ENCODE measurements at regions not wholly inside any gene's neighbourhood (a gene's known extent, or its start where the extent isn't known, plus 50 kb on each side); places are given as distances from the start of the nearest gene placed in this dataset.

GRCh38 chr3:189512821-189513220, 118.4 kb upstream of the TP63 start:
- H3K9me3 ChIP-seq (ENCODE audit: control insufficient read depth in 1 of 2, low read length in 2 of 2), result no peaks in the 10 kb centered on the region
- Mint-ChIP-seq H3K27ac (no peak overlapping the region), H3K27me3 (peaks cover 0 to 1% of the 10 kb centered on the region in 2 donors), H3K4me3 (no peak overlapping the region), H3K4me1 (no peaks in the 10 kb centered on the region), H3K36me3 (peaks cover 0 to 2% of the 10 kb centered on the region in 2 donors), H3K9me3 (peaks cover 0 to 11% (median 3%) of the 10 kb centered on the region in 8 donors)
- POLR2A ChIA-PET (ENCODE audit: partially characterized antibody), result no interaction called here
- no peaks in the 10 kb centered on the region for H3K27me3 ChIP-seq (ENCODE audit: insufficient read depth, low read length)
- H3K4me1 ChIP-seq (ENCODE audit: insufficient read depth, low read length), result no peaks in the 10 kb centered on the region
- H3K4me3 ChIP-seq (ENCODE audit: low read length in 2 of 2), result no peak overlapping the region
- no peaks in the 10 kb centered on the region for H3K36me3 ChIP-seq (ENCODE audit: insufficient read depth, low read length)
- intact Hi-C loops (cut with micrococcal nuclease), result no loop called here
- DNase-seq, result no peak
- CTCF ChIA-PET (ENCODE audit: partially characterized antibody), result interaction anchor here (1.4 kb wide), 1 partner anchor 12 kb away, joined by 3 read pairs; no protein-coding TSS in a partner anchor
- H3K27ac ChIP-seq (ENCODE audit: low read depth, low read length), result no peak overlapping the region

GRCh38 chr3:189513281-189514117, 117.7 kb upstream of the TP63 start:
- ChIA-PET POLR2A (ENCODE audit: partially characterized antibody) (no interaction called here), CTCF (ENCODE audit: partially characterized antibody) (no interaction called here)
- Mint-ChIP-seq H3K4me1 (no peaks in the 10 kb centered on the region), H3K9me3 (peaks cover 0 to 18% (median 7%) of the 10 kb centered on the region in 8 donors), H3K27me3 (peaks cover 0 to 1% of the 10 kb centered on the region in 2 donors), H3K27ac (no peak overlapping the region), H3K4me3 (no peak overlapping the region), H3K36me3 (peaks cover 2% of the 10 kb centered on the region in 2 donors)
- DNase-seq, result no peak
- Histone ChIP-seq H3K36me3 (ENCODE audit: insufficient read depth, low read length) (no peaks in the 10 kb centered on the region), H3K4me3 (ENCODE audit: low read length in 2 of 2) (no peak overlapping the region), H3K9me3 (ENCODE audit: control insufficient read depth in 1 of 2, low read length in 2 of 2) (no peaks in the 10 kb centered on the region), H3K4me1 (ENCODE audit: insufficient read depth, low read length) (no peaks in the 10 kb centered on the region), H3K27ac (ENCODE audit: low read depth, low read length) (no peak overlapping the region), H3K27me3 (ENCODE audit: insufficient read depth, low read length) (no peaks in the 10 kb centered on the region)
- intact Hi-C loops (cut with micrococcal nuclease), result no loop called here

DNA sequence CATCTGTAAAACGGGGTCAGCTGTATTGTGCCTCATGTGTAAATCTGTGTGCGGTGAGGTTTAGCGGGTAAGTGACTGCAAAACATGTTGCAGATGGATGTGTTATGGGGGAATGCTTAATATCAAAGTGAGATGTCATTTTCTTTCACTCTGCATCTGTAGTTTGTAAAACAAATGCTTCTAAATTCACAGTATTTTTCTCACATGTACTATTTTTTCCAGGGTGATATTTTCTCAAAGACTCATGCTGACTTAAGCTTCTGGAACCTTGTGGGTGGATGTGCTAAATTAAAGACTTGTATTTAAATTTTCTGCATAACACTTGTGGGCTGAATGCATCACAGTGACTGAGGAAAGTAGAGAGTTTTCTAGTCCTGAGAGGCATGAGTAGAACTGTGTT, 115.2 kb upstream of the TP63 start:
- CTCF ChIA-PET (ENCODE audit: partially characterized antibody), result no interaction called here
- Mint-ChIP-seq H3K27me3 (no peaks in the 10 kb centered on the region), H3K36me3 (peaks cover 5 to 16% of the 10 kb centered on the region in 2 donors)

DNA sequence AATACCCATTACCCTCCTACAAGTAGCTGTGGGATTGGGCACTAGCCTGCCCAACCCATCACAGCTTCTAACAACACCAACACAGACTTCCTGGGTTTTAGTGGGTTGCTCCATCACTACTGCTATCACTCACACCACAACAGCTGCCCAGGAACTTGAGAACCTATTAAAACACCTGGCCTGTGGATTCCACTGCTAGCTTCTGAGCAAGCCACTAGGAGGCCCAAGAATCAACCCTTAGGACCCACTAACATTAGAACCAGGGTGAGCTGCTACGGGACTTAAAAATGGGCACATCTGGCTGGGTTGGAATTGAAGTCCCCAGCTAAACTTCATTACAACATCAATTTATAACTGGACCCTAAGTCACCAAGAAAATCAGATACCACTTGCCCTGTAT, 113.2 kb upstream of the TP63 start:
- Histone ChIP-seq H3K4me3 (ENCODE audit: low read length in 2 of 2) (no peak overlapping the region), H3K36me3 (ENCODE audit: insufficient read depth, low read length) (no peaks in the 10 kb centered on the region), H3K27ac (ENCODE audit: low read depth, low read length) (no peak overlapping the region), H3K4me1 (ENCODE audit: insufficient read depth, low read length) (no peaks in the 10 kb centered on the region), H3K27me3 (ENCODE audit: insufficient read depth, low read length) (no peaks in the 10 kb centered on the region), H3K9me3 (ENCODE audit: control insufficient read depth in 1 of 2, low read length in 2 of 2) (no peaks in the 10 kb centered on the region)
- no peak for DNase-seq
- H3K27me3 Mint-ChIP-seq, result no peaks in the 10 kb centered on the region
- ChIA-PET POLR2A (ENCODE audit: partially characterized antibody) (no interaction called here), CTCF (ENCODE audit: partially characterized antibody) (no interaction called here)
- H3K36me3 Mint-ChIP-seq, result peaks cover 5 to 16% of the 10 kb centered on the region in 2 donors
- peaks cover 3 to 34% (median 20%) of the 10 kb centered on the region in 8 donors for H3K9me3 Mint-ChIP-seq
- intact Hi-C loops (cut with micrococcal nuclease), result no loop called here
- H3K27ac Mint-ChIP-seq, result no peak overlapping the region
- H3K4me3 Mint-ChIP-seq, result no peak overlapping the region
- peaks cover 0 to 1% (median 0%) of the 10 kb centered on the region in 4 donors for H3K4me1 Mint-ChIP-seq

More for the DNA sequence above, 115.2 kb upstream of the TP63 start:
- H3K27me3 ChIP-seq (ENCODE audit: insufficient read depth, low read length), result no peaks in the 10 kb centered on the region
- peaks cover 3 to 31% (median 20%) of the 10 kb centered on the region in 8 donors for H3K9me3 Mint-ChIP-seq
- DNase-seq, result no peak
- H3K27ac Mint-ChIP-seq, result no peak overlapping the region
- intact Hi-C loops (cut with micrococcal nuclease), result no loop called here
- no peaks in the 10 kb centered on the region for H3K36me3 ChIP-seq (ENCODE audit: insufficient read depth, low read length)
- no peaks in the 10 kb centered on the region for H3K4me1 ChIP-seq (ENCODE audit: insufficient read depth, low read length)
- no peaks in the 10 kb centered on the region for H3K9me3 ChIP-seq (ENCODE audit: control insufficient read depth in 1 of 2, low read length in 2 of 2)
- H3K4me1 Mint-ChIP-seq, result no peaks in the 10 kb centered on the region
- H3K27ac ChIP-seq (ENCODE audit: low read depth, low read length), result no peak overlapping the region
- POLR2A ChIA-PET (ENCODE audit: partially characterized antibody), result no interaction called here
- no peak overlapping the region for H3K4me3 Mint-ChIP-seq
- no peak overlapping the region for H3K4me3 ChIP-seq (ENCODE audit: low read length in 2 of 2)

DNA sequence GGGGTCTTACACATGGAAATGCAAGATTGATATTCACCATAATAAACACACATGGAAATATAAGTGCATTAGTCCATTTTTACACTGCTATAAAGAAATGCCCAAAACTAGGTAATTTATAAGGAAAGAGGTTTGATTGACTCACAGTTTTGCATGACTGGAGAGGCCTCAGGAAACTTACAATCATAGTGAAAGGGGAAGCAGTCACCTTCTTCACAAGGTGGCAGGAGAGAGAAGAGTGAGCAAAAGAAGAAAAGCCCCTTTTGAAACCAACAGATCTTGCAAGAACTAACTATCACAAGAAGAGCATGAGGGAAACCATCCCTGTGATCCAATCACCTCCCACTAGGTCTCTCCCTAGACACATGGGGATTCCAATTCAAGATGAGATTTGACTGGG, 111.7 kb upstream of the TP63 start:
- intact Hi-C loops (cut with micrococcal nuclease), result no loop called here
- Mint-ChIP-seq H3K27me3 (no peaks in the 10 kb centered on the region), H3K27ac (no peak overlapping the region), H3K4me1 (peaks cover 0 to 1% (median 0%) of the 10 kb centered on the region in 4 donors), H3K9me3 (peaks cover 3 to 34% (median 22%) of the 10 kb centered on the region in 8 donors), H3K36me3 (peaks cover 3 to 16% of the 10 kb centered on the region in 2 donors), H3K4me3 (no peak overlapping the region)
- Histone ChIP-seq H3K36me3 (ENCODE audit: insufficient read depth, low read length) (no peaks in the 10 kb centered on the region), H3K9me3 (ENCODE audit: control insufficient read depth in 1 of 2, low read length in 2 of 2) (no peaks in the 10 kb centered on the region), H3K27ac (ENCODE audit: low read depth, low read length) (no peak overlapping the region), H3K4me3 (ENCODE audit: low read length in 2 of 2) (no peak overlapping the region), H3K27me3 (ENCODE audit: insufficient read depth, low read length) (no peaks in the 10 kb centered on the region), H3K4me1 (ENCODE audit: insufficient read depth, low read length) (no peaks in the 10 kb centered on the region)
- ChIA-PET POLR2A (ENCODE audit: partially characterized antibody) (no interaction called here), CTCF (ENCODE audit: partially characterized antibody) (no interaction called here)
- no peak for DNase-seq

- Histone ChIP-seq H3K4me1 (ENCODE audit: insufficient read depth, low read length) (no peaks in the 10 kb centered on the region), H3K27ac (ENCODE audit: low read depth, low read length) (no peak overlapping the region), H3K4me3 (ENCODE audit: low read length in 2 of 2) (no peak overlapping the region), H3K27me3 (ENCODE audit: insufficient read depth, low read length) (no peaks in the 10 kb centered on the region), H3K9me3 (ENCODE audit: control insufficient read depth in 1 of 2, low read length in 2 of 2) (no peaks in the 10 kb centered on the region), H3K36me3 (ENCODE audit: insufficient read depth, low read length) (no peaks in the 10 kb centered on the region)
- intact Hi-C loops (cut with micrococcal nuclease), result no loop called here
- Mint-ChIP-seq H3K27ac (no peak overlapping the region), H3K27me3 (no peaks in the 10 kb centered on the region), H3K4me1 (peaks cover 0 to 11% (median 3%) of the 10 kb centered on the region in 4 donors), H3K4me3 (no peak overlapping the region), H3K36me3 (no peaks in the 10 kb centered on the region), H3K9me3 (peaks cover 4 to 17% (median 7%) of the 10 kb centered on the region in 8 donors)
- ChIA-PET CTCF (ENCODE audit: partially characterized antibody) (no interaction called here), POLR2A (ENCODE audit: partially characterized antibody) (no interaction called here)
- DNase-seq, result no peak
Observed at GRCh38 chr3:189529468-189529867, 101.7 kb upstream of the TP63 start.

DNA sequence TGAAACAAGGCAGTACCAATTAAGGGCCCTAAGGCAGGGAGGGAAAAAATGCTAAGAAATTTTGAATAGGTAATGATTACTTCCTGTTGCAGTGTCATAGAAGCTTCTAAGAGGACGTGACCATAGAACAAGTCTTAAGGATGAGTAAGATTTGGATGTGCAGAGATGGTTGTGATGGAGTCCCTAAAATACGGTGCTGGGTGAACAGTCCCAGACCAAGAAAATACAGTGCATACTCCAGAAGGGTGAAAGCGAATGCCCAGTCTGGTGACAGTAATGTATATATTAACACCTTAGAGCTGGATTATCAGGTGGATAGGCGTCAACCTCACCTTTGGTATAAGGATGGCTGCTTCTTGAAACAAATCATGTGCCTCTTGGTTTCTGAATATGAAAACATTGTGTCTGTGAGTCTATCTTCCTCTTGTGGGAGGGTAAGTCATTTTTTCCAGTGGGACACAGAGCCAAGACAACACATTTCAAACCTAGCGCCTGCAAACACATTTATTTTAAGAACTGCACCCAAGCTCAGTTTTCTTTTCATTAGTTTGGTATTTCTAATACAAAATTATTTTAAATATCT, 101.2 kb upstream of the TP63 start:
- no peak overlapping the region for H3K27ac ChIP-seq (ENCODE audit: low read depth, low read length)
- no peaks in the 10 kb centered on the region for H3K36me3 ChIP-seq (ENCODE audit: insufficient read depth, low read length)
- H3K4me3 ChIP-seq (ENCODE audit: low read length in 2 of 2), result no peak overlapping the region
- Mint-ChIP-seq H3K27ac (peak overlapping the region in 1 of 7 donors; percentile 63), H3K27me3 (no peaks in the 10 kb centered on the region), H3K4me3 (no peak overlapping the region), H3K4me1 (peaks cover 0 to 11% (median 3%) of the 10 kb centered on the region in 4 donors), H3K9me3 (peaks cover 2 to 15% (median 7%) of the 10 kb centered on the region in 8 donors), H3K36me3 (no peaks in the 10 kb centered on the region)
- POLR2A ChIA-PET (ENCODE audit: partially characterized antibody), result no interaction called here
- CTCF ChIA-PET (ENCODE audit: partially characterized antibody), result no interaction called here
- intact Hi-C loops (cut with micrococcal nuclease), result no loop called here
- H3K4me1 ChIP-seq (ENCODE audit: insufficient read depth, low read length), result no peaks in the 10 kb centered on the region
- no peak for DNase-seq
- H3K9me3 ChIP-seq (ENCODE audit: control insufficient read depth in 1 of 2, low read length in 2 of 2), result no peaks in the 10 kb centered on the region
- H3K27me3 ChIP-seq (ENCODE audit: insufficient read depth, low read length), result no peaks in the 10 kb centered on the region
